D721Med (cell line): ENCODE measurements at regions not wholly inside any gene's neighbourhood (a gene's known extent, or its start where the extent isn't known, plus 50 kb on each side); places are given as distances from the start of the nearest gene placed in this dataset.
"Not testable (repeated sequence)": the region's sequence is repeated elsewhere in the genome, so short reads cannot be mapped to it uniquely, and the experiment has no call there.

Experiments used
- DNase-seq: peaks from one replicate; pipeline ENCODE4 v3.0.0; 2011; ENCODE audit warnings: low spot score; ENCODE audit not compliant: insufficient read length
- FAIRE-seq: peaks from 2 replicates; lab custom pipeline; 2011; peaks lifted over from hg19 to GRCh38; lab: Jason Lieb, UNC
- CTCF ChIP-seq: IDR thresholded peaks from 2 replicates; pipeline ENCODE4 v1.5.1; 2012; ENCODE audit warnings: mild to moderate bottlenecking, control low read depth; ENCODE audit not compliant: insufficient read depth; ENCODE audit errors: missing control alignments

GRCh38 chr5:92051741-92052140 lies 668.6 kb upstream of the ARRDC3 start:
- DNase-seq (no peak), FAIRE-seq (no peak)
- no peak for TF ChIP-seq CTCF

GRCh38 chr5:92050970-92051369 lies 667.9 kb upstream of the ARRDC3 start:
- FAIRE-seq (no peak), DNase-seq (no peak)
- no peak for TF ChIP-seq CTCF

GRCh38 chr5:92041911-92042660 lies 659.0 kb upstream of the ARRDC3 start:
- TF ChIP-seq CTCF: no peak
- FAIRE-seq: peak; percentile 29
- DNase-seq: no peak

GRCh38 chr5:92041206-92041605 lies 658.1 kb upstream of the ARRDC3 start:
- DNase-seq: no peak
- FAIRE-seq: no peak
- TF ChIP-seq CTCF: no peak

GRCh38 chr5:92029792-92030191 lies 646.7 kb upstream of the ARRDC3 start:
- FAIRE-seq, DNase-seq: not testable (repeated sequence)

- no peak for DNase-seq
- TF ChIP-seq CTCF: no peak
- no peak for FAIRE-seq
These were observed 640.4 kb upstream of the ARRDC3 start for GRCh38 chr5:92023555-92023954.

GRCh38 chr5:92023141-92023471 lies 640.0 kb upstream of the ARRDC3 start:
- FAIRE-seq: peak; percentile 55
- DNase-seq: no peak

More at GRCh38 chr5:92023141-92023471, 640.0 kb upstream of the ARRDC3 start:
- TF ChIP-seq CTCF: no peak
